ENCODE measurements at regions not wholly inside any gene's neighbourhood (a gene's known extent, or its start where the extent isn't known, plus 50 kb on each side); places are given as distances from the start of the nearest gene placed in this dataset.

DNA sequence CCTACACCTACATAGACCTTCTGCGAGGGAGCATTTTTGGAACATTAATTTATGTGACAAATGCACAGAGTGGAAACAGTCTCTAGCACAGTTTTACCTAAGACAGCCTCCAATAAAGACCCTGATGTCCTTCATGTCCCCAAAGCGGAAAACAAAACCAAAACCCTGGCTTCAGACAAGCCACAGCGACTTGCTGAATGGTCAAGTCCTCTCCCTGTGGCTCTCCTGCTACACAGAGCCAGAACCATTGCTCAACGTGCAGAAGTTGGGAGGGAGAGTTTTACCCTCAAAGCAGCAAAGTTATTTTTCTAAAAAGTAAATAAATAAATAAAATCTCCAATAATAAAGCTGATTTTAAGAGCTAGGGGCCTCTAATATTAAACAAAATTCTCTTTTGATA is 135.0 kb upstream of the TMEM132C start:
- TF ChIP-seq CTCF (IDR thresholded peaks at IDR 0.05; ENCODE audit: low read depth, low read length) = no peak
- TF ChIP-seq MYC (IDR thresholded peaks at IDR 0.05; ENCODE audit: low read depth, low read length) = no peak
